ENCODE measurements at regions not wholly inside any gene's neighbourhood (a gene's known extent, or its start where the extent isn't known, plus 50 kb on each side); places are given as distances from the start of the nearest gene placed in this dataset.

DNA sequence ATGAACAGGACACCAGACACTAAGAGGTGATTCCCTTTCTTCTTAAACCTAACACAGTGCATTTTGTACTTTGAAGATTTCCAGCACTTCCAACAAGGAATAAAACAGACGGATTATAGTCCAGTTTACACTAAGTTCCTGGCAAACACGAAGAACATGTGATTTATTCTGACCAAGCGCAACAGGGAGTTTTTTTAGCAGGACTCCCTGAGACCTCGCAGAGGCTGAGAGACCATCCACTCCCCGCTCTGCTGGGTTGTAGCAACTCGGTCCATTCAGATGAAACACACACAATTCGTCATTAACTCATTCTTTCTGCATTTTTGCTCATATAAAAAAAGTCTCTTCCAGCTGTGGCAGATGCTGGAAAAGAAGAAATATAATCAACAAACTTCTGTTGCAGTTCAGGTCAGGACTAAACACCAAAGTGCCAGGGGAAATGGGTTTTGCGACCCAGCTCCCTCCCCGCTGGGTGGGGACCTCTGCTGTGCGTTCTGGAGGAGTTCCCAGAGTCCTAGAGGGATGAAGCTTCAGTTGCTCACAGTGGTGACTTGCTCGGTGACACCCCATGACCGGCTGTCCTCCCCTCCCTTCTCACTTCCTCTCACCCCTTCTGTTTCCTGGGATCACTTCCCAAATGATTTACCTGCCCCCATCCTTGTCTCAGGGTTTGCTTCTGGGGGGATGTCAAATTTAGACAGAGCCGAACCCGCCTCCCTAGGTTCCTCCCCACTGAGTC lies 52.5 kb downstream of the KCNF1 start:
- DNase-seq = no peak

DNA sequence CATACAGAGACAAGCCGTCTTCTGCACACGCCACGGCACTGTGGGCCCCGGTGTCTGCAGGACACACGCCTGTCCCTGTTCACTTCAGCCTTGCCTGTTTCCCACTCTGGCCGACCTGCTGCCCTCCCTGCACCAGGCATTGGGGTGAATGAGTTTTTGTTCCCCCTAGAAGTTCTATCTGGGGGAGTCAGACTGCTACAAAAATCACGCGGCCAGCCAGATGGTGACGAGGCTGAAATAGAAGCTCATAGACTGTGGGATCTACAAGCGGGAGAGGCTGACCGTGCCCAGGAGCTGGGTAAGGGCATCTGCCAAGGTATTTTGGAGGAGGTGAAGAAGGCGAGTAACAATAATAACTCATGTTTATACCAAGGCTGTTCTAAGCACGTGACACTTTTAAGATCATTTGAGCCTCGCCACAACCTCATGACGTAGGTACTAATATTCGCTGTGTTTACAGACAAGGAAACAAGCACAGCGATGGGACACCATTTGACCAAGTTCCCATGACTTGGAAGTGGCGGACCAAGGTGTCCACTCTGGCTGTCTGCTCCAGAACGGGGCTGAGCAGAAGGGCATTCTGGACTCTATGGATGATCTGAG lies 53.6 kb downstream of the KCNF1 start:
- DNase-seq = no peak

DNA sequence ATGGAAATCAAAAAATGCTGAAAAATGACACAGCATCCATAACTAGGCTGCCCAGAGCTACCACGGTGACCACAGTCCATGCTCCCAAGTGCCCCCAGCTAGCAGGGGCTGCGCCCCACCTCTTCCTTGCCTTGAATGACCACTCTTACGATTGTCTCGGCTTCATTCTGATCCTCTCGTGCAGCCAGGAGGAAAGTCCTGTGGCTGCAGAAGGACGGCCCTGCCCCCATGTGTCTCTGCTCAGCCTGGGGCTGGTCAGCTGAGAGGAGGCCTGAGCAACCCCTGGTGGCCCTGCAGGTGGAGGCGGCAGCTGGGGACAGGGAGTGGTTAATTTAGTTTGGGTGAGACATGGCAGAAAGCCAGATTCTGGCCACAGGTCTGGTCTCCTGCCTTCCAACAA lies 54.3 kb downstream of the KCNF1 start:
- DNase-seq = no peak

DNA sequence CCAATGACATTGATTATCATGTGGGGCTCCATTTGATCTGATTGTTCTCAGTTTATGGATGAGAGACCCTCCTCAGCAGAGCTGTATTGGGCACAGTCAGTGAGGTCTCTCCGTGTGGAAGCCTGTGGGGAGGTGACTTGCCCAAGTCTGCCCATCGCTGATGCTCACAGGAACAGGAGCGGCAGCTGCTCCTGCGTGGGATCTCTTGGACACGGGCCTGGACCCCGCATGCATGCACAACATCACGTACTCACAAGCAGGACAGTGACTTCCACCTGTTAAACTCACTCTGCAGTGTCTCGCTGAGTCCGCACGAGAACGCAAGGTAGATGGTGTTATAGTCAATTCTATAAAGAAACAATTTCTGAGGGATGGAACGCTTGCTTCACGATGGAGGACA lies 55.0 kb downstream of the KCNF1 start:
- DNase-seq = no peak

DNA sequence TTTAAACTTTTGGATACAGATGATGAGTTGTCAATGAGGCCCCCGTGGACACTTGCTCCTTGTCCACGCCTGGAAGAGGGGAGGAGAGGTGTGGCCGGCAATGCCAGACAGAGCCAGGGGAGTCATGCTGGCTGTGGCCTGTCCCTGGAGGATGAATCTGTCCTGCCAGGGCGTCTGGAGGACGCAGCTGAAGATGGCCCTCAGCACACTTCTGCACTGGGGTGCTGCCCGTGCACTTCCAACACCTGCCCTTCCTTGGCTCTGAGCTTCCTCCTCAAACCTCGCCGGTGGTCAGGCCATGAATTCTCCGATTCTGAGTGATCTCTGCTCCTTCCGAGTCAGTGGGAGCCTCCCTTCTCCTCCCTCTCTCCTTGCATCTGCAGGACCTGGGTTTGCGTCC lies 56.4 kb downstream of the KCNF1 start:
- no peak for DNase-seq

DNA sequence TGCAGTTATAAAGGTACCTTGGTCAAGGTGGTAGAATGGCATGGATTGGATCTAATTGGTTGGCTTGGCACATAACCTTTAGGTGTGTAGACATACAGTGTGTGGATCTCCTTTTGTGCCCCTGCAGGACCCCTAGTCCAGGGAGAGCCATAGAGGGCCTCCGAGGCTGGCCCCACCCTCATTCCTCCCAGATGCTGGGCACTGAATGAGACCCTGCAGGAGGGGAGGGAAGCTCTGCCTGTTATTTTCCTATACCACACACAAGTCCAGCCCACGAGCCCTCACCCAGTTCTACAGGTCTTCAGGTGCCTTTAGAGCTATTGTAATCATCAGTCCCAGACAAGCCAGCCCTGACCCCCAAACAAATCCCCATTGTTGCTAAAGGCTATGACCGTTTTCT lies 58.9 kb downstream of the KCNF1 start:
- DNase-seq = no peak

DNA sequence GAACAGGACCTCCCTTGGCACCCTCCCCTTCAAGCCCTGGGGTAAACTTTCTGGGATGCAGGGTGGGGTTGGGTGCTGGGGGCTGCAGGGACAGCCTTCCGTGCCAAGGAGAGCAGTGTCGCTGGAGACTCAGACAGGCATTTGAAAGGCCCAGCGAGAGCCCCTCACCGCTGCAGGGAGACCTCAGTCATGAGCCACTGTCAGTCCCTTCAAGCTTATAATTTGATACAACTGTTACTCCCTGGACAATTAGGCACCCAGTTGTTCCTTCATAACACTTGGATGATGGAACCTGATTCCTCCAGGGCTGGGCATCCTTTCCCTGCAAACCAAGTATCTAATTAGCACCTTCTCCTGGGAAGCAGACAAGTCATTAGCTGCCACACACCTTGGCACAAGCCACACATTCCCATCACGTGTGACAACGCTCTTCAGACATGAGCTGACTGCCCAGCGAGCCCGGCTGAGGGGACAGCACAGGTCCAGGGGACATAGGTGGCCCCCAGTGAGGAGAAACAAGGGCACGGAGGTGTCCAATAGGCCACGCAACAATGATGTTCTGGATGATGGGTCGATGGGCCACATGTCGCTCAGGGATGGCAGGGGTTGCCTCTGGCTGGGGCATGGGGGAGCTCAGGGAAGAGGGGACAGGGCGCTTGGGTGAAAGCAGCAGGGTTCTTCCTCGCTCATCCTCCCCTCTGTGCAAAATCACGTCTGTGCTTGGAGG lies 59.6 kb downstream of the KCNF1 start:
- peak; percentile 21 for DNase-seq

DNA sequence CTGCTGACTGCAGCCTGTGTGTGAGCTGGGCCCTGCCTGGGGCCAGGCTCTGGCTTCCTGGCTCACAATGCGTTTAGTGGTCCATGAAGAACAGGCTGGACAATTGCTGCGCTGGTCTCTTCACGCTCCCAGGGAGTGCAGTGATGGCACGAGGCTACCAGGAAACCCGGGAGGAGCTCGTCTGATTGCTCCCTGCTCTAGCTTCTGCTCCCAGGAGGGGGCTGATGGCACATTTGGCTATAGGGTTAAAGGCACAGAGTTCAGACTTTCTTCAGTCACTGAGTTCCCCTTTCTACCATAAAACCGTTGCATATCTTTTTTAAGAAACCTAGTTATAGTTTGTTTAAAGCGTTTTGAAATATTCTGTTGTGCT lies 60.1 kb downstream of the KCNF1 start:
- no peak for DNase-seq

DNA sequence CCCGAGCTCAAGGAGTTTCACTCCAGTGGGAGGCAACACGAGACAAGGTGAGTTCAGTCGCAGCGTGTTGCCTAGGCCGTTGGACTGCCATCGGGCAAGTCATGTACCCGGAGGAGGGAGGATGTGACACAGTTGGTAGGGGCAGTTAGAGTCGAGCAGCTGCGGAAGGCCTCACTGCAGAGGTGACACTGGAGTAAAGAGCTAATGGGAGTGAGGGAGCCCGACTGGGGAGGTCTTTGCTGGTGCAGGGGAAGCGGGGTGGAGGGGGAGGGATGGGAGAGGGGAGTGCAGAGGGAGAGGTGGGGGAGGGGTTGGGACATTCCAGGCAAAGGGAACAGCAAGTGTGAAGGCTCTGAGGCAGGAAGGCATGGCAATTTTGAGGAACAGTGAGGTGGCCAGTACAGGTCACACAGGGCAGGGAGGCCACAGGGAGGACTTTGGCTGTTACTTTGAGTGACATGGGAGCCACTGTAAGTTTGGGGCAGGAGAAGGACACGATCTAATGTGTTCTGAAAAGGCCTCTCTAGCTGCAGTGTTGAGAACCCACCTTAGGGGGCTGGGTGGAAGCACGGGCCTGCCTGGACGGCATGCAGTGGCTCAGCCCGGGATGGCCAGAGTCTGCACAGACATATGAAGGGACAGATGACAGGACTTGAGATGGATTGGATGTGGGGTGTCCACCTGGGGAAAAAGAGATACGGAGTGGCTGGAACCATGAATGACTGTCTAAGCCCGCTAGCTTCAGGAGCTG lies 61.1 kb downstream of the KCNF1 start:
- DNase-seq = peak; percentile 8

DNA sequence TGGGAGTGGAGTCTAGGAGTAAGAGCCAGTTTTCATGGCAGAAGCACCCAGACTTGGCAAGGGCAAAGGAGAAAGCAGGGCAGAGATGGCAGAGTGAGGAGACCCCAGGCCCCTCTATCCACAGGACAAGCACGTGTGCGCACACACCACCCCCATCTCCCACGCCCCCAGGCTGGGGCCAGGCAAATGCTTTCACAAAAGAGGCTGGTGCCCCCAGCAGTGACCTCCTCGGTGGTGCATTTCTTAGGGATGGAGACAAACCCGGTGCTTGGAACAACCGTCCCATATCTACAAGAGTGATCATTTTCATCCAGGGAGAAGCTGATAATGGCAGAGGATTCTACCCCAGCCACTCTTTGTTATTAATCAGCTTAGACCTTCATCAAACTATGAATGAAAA lies 62.0 kb downstream of the KCNF1 start:
- DNase-seq = peak; percentile 2

DNA sequence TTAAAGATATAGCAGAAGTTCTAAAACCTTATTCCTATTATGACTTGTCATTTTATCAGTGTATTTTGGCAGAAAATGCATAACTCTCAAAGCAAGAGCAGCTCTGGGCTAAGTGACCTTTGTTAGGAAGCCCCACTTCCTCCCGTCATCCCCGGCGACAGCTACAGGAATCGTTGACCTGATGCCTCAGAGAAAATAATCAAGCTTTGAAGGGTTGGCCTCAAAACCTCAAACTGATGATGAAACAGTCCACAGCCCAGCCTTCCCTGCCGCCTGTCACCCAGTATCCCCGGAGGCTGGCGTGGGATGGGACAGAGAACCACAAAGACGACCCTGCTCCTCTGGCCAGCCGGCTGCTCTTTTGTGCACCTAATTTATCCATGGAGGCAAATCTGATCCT lies 65.3 kb downstream of the KCNF1 start:
- DNase-seq = peak; percentile 9

DNA sequence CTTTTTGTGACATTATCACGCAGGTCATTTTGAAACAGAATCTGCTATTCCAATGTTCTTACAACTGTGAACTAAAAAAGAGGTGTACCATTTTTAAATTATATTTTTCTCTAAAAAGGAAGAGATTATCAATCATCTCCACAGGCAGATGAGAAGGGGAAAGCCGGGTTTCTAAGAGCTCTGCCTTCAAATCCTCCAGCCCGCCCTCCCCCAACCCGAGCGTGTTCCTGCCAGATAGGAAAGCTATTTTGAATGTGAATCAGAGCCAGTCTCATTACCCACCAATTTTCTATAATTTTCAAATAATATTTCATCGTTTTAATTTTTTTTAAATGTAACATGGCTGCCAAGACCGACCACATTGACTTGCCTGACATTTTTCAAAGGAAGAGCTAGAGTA lies 65.9 kb downstream of the KCNF1 start:
- DNase-seq = peak; percentile 44

DNA sequence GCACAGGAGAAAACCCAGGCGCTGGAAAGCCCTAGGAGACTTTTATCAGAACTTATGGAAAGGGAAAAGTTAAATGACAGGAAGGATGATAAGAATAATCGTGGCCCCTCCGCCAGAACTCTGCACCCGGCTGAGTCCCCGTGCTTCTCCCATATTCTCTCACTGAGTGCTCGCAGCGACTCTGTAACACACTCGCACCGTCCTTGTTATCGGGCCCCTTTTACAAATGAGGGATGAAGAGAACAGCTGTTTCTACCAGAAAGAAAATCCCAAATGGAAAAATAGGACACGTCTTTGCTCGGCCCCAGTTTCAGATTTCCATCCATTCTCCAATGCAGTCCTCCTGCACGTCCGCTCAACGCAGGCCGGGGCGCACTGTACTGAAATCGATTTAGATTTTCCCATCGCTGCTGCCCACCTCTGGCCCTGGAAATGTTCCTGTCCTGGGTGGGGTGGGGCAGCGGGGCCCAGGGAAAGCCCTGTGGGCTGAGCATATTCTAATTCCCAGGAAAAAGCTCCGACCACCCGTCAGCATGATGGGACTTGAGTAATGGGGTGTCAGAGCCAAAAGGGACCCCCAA lies 66.4 kb downstream of the KCNF1 start:
- DNase-seq = no peak

DNA sequence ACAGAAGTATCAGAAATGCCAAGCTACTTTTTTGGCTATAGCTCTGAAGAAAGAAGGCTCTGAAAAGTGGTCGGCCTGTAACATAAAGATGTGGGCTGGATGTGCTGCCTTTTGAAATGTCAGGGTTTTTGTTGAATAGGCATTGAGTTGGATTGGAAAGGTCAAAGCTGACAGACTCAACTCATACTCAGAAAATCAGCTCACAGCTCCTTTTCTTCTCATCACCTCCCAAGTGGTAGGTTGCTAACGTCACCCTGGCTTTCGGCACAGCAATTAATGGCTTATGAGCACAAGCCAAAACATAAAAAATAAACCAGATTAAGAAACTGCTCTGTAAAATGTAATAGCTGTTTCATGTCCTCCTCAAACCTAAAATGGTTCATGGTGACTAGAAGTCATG lies 68.3 kb downstream of the KCNF1 start:
- peak; percentile 5 for DNase-seq

DNA sequence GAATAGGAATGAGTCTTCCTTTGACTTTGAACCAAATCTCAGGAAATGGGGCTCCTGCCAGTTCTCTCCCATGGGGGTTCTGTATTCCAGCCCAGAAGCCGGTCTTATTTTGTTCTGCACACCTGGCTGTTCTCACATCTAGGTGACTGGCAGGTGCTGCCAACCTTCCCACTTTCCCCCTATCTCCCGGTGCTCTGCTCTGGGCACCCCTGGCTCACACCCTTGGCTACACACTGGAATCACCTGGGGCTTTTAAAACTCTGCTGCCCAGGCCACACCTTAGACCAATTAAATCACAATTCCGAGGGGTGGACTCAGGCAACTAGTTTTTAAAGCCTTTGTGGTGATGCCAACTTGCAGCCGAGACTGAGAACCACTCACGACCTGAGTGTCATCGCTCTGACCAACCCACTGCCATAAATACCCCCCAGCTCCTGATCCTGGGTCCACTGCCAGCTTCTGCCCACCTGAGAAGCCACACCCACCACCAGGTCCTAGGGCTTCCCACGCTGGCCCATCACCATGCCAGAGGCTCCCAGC lies 69.2 kb downstream of the KCNF1 start:
- peak; percentile 19 for DNase-seq

DNA sequence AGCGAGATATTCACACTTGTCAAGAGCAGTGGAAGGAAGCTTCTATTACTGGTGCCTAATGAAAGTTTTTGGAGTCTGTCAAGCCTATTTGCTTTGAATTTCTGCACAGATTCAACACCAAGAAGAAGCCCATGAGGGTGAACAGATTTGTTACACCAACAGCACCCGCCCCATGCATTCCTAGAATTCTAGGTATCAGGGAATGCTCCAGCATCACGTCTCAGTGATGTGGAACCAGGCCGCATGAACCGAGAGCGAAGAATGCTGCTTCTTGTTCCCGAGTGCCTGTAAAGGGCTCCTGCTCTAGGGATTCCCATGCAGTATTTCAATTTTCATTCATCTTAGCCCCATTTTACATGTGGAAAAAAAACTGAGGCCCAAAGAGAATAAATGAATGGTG lies 69.7 kb downstream of the KCNF1 start:
- peak; percentile 2 for DNase-seq

DNA sequence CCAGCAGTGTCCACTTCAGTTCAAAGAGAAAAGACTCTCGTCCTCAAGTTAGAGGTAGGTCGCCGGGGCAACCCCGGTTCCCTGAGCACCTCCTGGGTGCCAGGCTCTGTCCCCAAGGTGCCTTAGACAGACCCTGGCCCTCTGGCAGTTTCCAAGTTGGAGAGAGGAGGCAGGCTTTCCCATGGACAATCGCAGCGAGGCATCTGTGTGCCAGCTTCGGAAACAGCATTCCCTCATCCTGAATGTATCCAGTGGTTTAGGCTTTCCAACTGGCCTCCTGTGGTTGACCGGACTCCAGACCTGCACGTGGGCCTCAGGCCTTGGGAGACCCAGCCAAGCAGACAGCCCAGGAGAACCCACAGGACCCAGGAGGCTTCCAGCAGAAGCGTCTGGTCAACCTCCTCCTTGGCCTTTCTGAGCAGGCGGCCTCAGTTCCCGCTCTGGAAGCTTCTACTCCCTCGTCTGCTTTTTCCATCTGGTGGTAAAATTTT lies 70.3 kb downstream of the KCNF1 start:
- DNase-seq = peak; percentile 29

DNA sequence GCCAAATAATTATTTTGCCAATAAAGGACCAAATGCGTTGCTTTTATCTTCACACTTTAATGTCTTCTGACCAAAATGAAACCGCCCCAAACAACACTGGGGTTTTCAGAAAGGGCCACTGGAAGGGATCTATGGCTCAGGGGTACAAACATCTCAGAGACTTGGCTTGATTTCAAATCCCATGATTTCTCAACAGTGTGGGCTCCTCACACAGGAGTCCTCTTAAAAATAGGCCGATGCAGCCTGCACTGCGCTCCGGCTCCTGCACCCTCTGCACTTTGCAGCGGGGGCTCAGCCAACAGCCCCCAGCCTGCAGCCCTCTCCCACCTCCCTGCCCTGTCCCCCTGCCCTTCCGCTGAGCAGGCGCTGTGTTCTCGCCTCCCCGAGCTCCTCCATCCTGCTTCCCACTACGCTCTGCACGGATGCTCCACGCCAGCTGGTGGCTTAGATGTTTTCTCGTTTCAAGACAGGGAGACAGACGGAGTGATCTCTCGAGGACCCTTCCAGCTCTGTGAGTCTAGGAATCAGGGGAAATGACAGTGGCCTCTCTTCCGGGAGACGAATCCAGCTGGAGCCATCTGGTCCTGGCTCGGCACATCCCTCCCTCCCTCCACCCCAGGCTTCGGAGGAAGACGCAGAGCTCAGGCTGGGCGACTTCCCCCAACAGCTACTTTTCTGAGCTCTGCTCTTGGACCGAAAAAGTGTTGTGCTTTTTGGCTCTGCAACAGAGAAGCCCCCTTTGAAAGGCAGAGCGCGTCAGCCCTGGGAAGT lies 71.4 kb downstream of the KCNF1 start:
- peak; percentile 67 for DNase-seq

DNA sequence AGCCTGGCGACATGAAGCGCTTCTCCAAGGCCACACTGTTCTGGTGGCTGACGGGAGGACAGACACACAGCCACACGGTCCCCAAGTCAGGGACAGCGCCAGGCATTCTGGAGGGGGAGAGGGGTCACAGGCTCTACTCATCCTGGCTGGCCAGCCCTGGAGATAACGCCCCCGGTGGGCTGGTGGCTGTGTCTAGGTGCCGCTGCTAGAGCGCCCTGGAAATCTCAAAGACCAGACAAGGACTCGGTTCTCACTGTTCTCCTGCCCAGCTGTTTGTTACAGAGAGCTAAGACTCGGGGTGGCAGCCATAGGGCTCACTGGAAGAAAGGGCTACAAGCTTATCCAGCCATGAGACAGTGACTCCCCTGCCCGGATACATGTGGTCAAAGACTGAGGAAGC lies 72.0 kb downstream of the KCNF1 start:
- no peak for DNase-seq

DNA sequence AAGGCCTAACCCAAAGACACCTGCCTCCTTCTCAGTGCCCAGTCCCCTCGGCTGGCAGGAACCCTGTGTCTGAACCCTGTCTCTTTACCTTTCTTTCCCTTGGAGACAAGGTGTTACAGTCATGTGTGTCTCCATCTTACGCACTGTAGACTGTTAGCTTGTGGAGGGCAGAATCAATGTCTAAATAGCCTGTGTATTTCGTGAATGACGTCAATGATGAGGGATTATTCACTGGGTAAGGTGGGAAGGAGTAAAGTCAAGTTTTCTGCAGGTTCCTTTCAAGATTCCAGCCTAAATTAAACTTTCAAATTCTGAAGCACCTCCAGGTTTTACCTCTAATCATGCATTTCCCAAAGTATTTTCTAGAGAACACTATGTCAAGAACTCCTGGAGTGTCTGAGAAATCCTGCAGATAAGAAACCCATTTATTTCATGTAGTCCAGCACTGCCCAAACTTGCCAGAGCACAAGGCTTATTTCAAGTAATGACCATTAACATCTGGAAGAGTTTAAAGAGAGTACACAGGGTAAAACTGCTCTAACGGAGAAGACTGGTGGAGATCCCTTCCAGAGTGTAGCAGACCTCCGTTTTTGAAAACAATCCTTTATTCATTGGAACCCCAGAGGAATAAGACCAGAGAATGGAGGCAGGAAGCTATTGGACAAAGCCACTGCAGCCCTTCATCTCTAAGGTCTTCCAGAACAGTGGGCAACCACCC lies 72.8 kb downstream of the KCNF1 start:
- no peak for DNase-seq

DNA sequence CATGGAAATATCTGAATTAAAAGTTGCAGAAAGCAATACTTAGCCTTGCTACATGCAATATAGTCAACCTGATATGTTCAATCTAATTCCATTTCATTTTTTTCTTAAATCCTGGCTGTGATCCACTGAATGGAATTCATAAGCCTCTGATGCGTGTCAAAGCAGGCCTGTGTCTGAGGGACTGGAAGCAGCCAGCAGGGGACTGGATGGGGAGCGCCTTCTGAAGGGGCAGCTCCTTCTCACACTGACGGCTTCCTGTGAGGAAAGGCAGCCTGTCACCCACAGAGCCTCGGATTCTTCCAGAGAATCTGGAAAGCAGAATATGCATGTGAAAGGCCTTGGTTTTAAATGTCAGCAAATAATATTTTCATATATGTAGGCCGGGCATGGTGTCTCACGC lies 73.5 kb downstream of the KCNF1 start:
- no peak for DNase-seq
